Keratinocyte (primary cell): ENCODE measurements at regions not wholly inside any gene's neighbourhood (a gene's known extent, or its start where the extent isn't known, plus 50 kb on each side); places are given as distances from the start of the nearest gene placed in this dataset.

ENCODE experiments used
- DNase-seq: peaks from one replicate; pipeline ENCODE4 v3.0.0-alpha.2; 2011; ENCODE audit warnings: low read depth, missing footprints, low spot score
- FAIRE-seq: peaks from 2 replicates; lab custom pipeline; 2011; peaks lifted over from hg19 to GRCh38; lab: Jason Lieb, UNC
- H2AFZ ChIP-seq: 2 replicates; pipeline ENCODE4 v1.6.0; 2012; ENCODE audit warnings: low read length, control low read depth, inconsistent platforms; ENCODE audit not compliant: control insufficient read depth
- H3K27ac ChIP-seq: 2 replicates; pipeline ENCODE4 v1.5.1; 2011; ENCODE audit warnings: low read length; ENCODE audit not compliant: control insufficient read depth, insufficient read depth
- H3K27me3 ChIP-seq: 3 replicates; pipeline ENCODE4 v1.6.0; 2011; ENCODE audit warnings: low read length; ENCODE audit not compliant: control insufficient read depth, insufficient read depth; ENCODE audit errors: extremely low read depth
- H3K36me3 ChIP-seq, 2 experiments: 2 replicates in 1 of 2; 3 replicates in 1 of 2; pipeline ENCODE4 v1.5.1; 2011; ENCODE audit warnings: low read length in 2 of 2, mild to moderate bottlenecking in 1 of 2; ENCODE audit not compliant: control insufficient read depth in 2 of 2, insufficient read depth in 2 of 2; ENCODE audit errors: extremely low read depth in 1 of 2
- H3K4me1 ChIP-seq: 3 replicates; pipeline ENCODE4 v1.5.1; 2011; ENCODE audit warnings: low read length; ENCODE audit not compliant: control insufficient read depth, insufficient read depth; ENCODE audit errors: extremely low read depth
- H3K4me2 ChIP-seq: 3 replicates; pipeline ENCODE4 v1.6.0; 2011; ENCODE audit warnings: low read depth, low read length; ENCODE audit not compliant: control insufficient read depth, insufficient read depth; ENCODE audit errors: extremely low read depth
- H3K4me3 ChIP-seq, 3 experiments: fragments of 200-600 bp in 1 of 3; sonication (generic) in 1 of 3; 2 replicates in 2 of 3; 3 replicates in 1 of 3; pipeline ENCODE4 v1.5.1; 2011 to 2016; ENCODE audit warnings: low read length in 3 of 3, mild to moderate bottlenecking in 3 of 3, control low read depth in 2 of 3, inconsistent platforms in 1 of 3, low read depth in 1 of 3, mixed read lengths in 1 of 3, mixed run types in 1 of 3, moderate library complexity in 1 of 3; ENCODE audit not compliant: control insufficient read depth in 2 of 3, insufficient read depth in 2 of 3; ENCODE audit errors: extremely low read depth in 1 of 3
- H3K79me2 ChIP-seq: 2 replicates; pipeline ENCODE4 v1.6.0; 2012; ENCODE audit warnings: low read length; ENCODE audit not compliant: control insufficient read depth, insufficient read depth
- H3K9ac ChIP-seq: 3 replicates; pipeline ENCODE4 v1.6.0; 2011; ENCODE audit warnings: low read length; ENCODE audit not compliant: control insufficient read depth, insufficient read depth; ENCODE audit errors: extremely low read depth
- H3K9me1 ChIP-seq: 3 replicates; pipeline ENCODE4 v1.6.0; 2011; ENCODE audit warnings: low read length; ENCODE audit not compliant: control insufficient read depth, insufficient read depth; ENCODE audit errors: extremely low read depth
- H3K9me3 ChIP-seq: 2 replicates; pipeline ENCODE4 v1.5.1; 2012; ENCODE audit warnings: low read depth, low read length; ENCODE audit not compliant: control insufficient read depth
- H4K20me1 ChIP-seq: 3 replicates; pipeline ENCODE4 v1.6.0; 2011; ENCODE audit warnings: low read length; ENCODE audit not compliant: control insufficient read depth, insufficient read depth; ENCODE audit errors: extremely low read depth
- EZH2 ChIP-seq: IDR thresholded peaks from one replicate; pipeline ENCODE4 v1.6.1; 2012; ENCODE audit warnings: inconsistent platforms, mild to moderate bottlenecking, low read length, moderate library complexity
- dilution Hi-C: fragments of 300-500 bp; cut with MboI; formaldehyde crosslinking; loops from one replicate; pipeline ENCODE4 v1.7.0; 2020; ENCODE audit warnings: low sequenced_read_pairs; ENCODE audit not compliant: extremely low pct_ligation_motif_present
- TF ChIP-seq, protein P1 (sequence below), 3 experiments: IDR thresholded peaks in 1 of 3; conservative IDR thresholded peaks in 1 of 3; optimal IDR thresholded peaks in 1 of 3; 2 replicates in 2 of 3; 3 replicates in 1 of 3; pipeline versions ENCODE3 to v1.5.1; 2011; ENCODE audit warnings: low read length in 3 of 3, mild to moderate bottlenecking in 3 of 3, moderate library complexity in 2 of 3, control low read depth in 1 of 3, inconsistent platforms in 1 of 3; ENCODE audit not compliant: insufficient read depth in 2 of 3; ENCODE audit errors: extremely low read depth in 1 of 3

DNA sequence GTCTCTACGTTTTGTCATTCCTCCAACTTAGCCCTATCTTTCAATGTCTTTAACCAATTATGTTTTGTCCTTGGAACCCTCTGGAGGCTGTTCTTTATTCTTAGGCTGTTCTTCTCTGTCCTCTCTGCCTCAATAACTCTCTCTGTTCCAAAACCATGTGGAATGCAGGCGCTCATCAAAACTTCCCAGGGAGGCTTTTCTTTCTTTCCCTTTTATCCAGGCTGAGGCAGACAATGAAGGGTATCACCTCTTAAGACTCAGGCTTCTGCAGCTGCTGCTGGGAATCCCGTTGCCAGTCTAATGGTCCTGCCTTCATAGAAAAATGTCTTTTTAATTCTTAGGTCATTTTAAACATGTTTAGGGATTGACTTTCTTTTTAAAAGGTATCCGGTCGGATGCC, 544.7 kb downstream of the CDH26 start:
- FAIRE-seq (no peak), DNase-seq (no peak)
- H3K4me1 ChIP-seq = peaks cover under 1% of the 10 kb centered on the region
- no peaks in the 10 kb centered on the region for H3K36me3 ChIP-seq
- H3K27me3 ChIP-seq = no peaks in the 10 kb centered on the region
- no peak overlapping the region for H3K4me2 ChIP-seq
- H3K27ac ChIP-seq = no peak overlapping the region
- H4K20me1 ChIP-seq = no peaks in the 10 kb centered on the region
- H2AFZ ChIP-seq = no peak overlapping the region
- H3K79me2 ChIP-seq = no peaks in the 10 kb centered on the region
- dilution Hi-C loops = no loop called here
- H3K9me3 ChIP-seq = no peaks in the 10 kb centered on the region
- no peak overlapping the region for H3K9ac ChIP-seq
- no peaks in the 10 kb centered on the region for H3K9me1 ChIP-seq
- no peak overlapping the region for H3K4me3 ChIP-seq
- TF ChIP-seq EZH2 = no peak
- TF ChIP-seq, protein P1, sequence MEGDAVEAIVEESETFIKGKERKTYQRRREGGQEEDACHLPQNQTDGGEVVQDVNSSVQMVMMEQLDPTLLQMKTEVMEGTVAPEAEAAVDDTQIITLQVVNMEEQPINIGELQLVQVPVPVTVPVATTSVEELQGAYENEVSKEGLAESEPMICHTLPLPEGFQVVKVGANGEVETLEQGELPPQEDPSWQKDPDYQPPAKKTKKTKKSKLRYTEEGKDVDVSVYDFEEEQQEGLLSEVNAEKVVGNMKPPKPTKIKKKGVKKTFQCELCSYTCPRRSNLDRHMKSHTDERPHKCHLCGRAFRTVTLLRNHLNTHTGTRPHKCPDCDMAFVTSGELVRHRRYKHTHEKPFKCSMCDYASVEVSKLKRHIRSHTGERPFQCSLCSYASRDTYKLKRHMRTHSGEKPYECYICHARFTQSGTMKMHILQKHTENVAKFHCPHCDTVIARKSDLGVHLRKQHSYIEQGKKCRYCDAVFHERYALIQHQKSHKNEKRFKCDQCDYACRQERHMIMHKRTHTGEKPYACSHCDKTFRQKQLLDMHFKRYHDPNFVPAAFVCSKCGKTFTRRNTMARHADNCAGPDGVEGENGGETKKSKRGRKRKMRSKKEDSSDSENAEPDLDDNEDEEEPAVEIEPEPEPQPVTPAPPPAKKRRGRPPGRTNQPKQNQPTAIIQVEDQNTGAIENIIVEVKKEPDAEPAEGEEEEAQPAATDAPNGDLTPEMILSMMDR (optimal IDR thresholded peaks at IDR 0.05 in 1 of 3, IDR thresholded peaks at IDR 0.05 in 1 of 3, conservative IDR thresholded peaks at IDR 0.05 in 1 of 3; ENCODE audit: extremely low read depth in 1 of 3, insufficient read depth in 2 of 3, low read length in 3 of 3) = no peak

DNA sequence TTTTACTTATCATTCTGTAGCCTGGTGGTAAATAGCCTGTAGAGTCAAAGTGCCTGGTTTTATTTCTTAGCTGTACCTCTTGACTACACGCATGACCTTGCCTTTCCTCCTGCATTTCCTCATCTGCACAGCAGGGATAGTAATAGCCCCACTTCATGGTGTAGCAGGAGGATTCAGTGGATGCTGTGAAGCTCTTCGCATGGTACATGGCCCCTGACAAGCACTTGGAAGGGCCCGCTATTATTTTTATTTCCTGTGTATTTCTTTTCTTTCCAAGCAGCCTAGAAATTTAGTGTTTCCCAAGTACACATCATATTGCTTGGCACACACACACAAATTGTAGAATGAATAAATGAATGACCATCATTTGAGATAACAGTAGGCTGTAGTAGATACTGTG, 547.2 kb downstream of the CDH26 start:
- Histone ChIP-seq H3K4me3 (no peak overlapping the region), H4K20me1 (no peaks in the 10 kb centered on the region), H3K4me2 (no peak overlapping the region), H3K4me1 (no peaks in the 10 kb centered on the region), H3K9me3 (no peaks in the 10 kb centered on the region), H3K36me3 (no peaks in the 10 kb centered on the region), H3K27ac (no peak overlapping the region), H3K9me1 (no peaks in the 10 kb centered on the region), H3K27me3 (peaks cover 5% of the 10 kb centered on the region), H3K9ac (no peak overlapping the region), H3K79me2 (no peaks in the 10 kb centered on the region), H2AFZ (no peak overlapping the region)
- dilution Hi-C loops = no loop called here
- TF ChIP-seq EZH2 = no peak
- TF ChIP-seq, protein P1 (optimal IDR thresholded peaks at IDR 0.05 in 1 of 3, IDR thresholded peaks at IDR 0.05 in 1 of 3, conservative IDR thresholded peaks at IDR 0.05 in 1 of 3; ENCODE audit: extremely low read depth in 1 of 3, insufficient read depth in 2 of 3, low read length in 3 of 3) = no peak
- DNase-seq (no peak), FAIRE-seq (no peak)
